HL-60 (cell line): ENCODE measurements at regions not wholly inside any gene's neighbourhood (a gene's known extent, or its start where the extent isn't known, plus 50 kb on each side); places are given as distances from the start of the nearest gene placed in this dataset.

Experiments
- DNase-seq, 2 experiments: peaks; one replicate each; pipeline ENCODE4 v3.0.0-alpha.2; 2010 to 2020; ENCODE audit warnings: low read depth in 1 of 2, low spot score in 1 of 2
- H3K27ac ChIP-seq: fragments of 250-450 bp; sonication (Bioruptor Pico); replicated peaks from 2 replicates; pipeline ENCODE4 v1.5.1; 2020; ENCODE audit warnings: mild to moderate bottlenecking, moderate library complexity
- H3K27me3 ChIP-seq: fragments of 250-450 bp; sonication (Bioruptor Pico); 2 replicates; pipeline ENCODE4 v1.5.1; 2021; ENCODE audit warnings: mild to moderate bottlenecking, moderate library complexity; ENCODE audit not compliant: insufficient read depth, poor library complexity, severe bottlenecking
- H3K4me3 ChIP-seq: replicated peaks from 2 replicates; pipeline ENCODE4 v1.5.1; 2011; ENCODE audit warnings: mild to moderate bottlenecking, control low read depth, low read length; ENCODE audit not compliant: insufficient read depth
- CTCF ChIP-seq: IDR thresholded peaks from one replicate; pipeline ENCODE4 v1.5.1; 2011; ENCODE audit warnings: low read length, control low read depth, inconsistent platforms; ENCODE audit not compliant: insufficient read depth
- GABPA ChIP-seq: IDR thresholded peaks from 2 replicates; pipeline ENCODE4 v1.6.1; 2012; ENCODE audit warnings: low read depth
- POLR2AphosphoS5 ChIP-seq: IDR thresholded peaks from 2 replicates; pipeline ENCODE4 v1.6.1; 2012; ENCODE audit warnings: low read depth
- REST ChIP-seq: IDR thresholded peaks from 2 replicates; pipeline ENCODE4 v1.6.1; 2012; ENCODE audit warnings: low read depth; ENCODE audit not compliant: insufficient replicate concordance
- SPI1 ChIP-seq: IDR thresholded peaks from 2 replicates; pipeline ENCODE4 v1.6.1; 2012; ENCODE audit warnings: low read depth, mild to moderate bottlenecking, borderline replicate concordance

GRCh38 chr5:173667702-173668101 lies 51.3 kb upstream of the BOD1 start:
- DNase-seq = no peak
- no peak for TF ChIP-seq CTCF
- TF ChIP-seq REST = no peak
- no peak for TF ChIP-seq SPI1
- TF ChIP-seq POLR2AphosphoS5 = no peak
- TF ChIP-seq GABPA = no peak
- Histone ChIP-seq H3K27ac (no peak overlapping the region), H3K27me3 (no peaks in the 10 kb centered on the region), H3K4me3 (no peak overlapping the region)

GRCh38 chr5:173668245-173668800 lies 51.9 kb upstream of the BOD1 start:
- no peak overlapping the region for H3K27ac ChIP-seq
- TF ChIP-seq SPI1 = no peak
- no peak for TF ChIP-seq CTCF
- no peak for TF ChIP-seq POLR2AphosphoS5
- TF ChIP-seq GABPA = no peak
- TF ChIP-seq REST = no peak
- DNase-seq = no peak
- H3K4me3 ChIP-seq = no peak overlapping the region
- H3K27me3 ChIP-seq = no peaks in the 10 kb centered on the region

GRCh38 chr5:173668910-173669309 lies 52.5 kb upstream of the BOD1 start:
- DNase-seq = no peak
- no peak overlapping the region for H3K4me3 ChIP-seq
- no peaks in the 10 kb centered on the region for H3K27me3 ChIP-seq
- no peak for TF ChIP-seq GABPA
- no peak for TF ChIP-seq REST
- no peak for TF ChIP-seq POLR2AphosphoS5
- no peak for TF ChIP-seq SPI1
- no peak for TF ChIP-seq CTCF
- no peak overlapping the region for H3K27ac ChIP-seq
